A549 (cell line): ENCODE measurements at regions not wholly inside any gene's neighbourhood (a gene's known extent, or its start where the extent isn't known, plus 50 kb on each side); places are given as distances from the start of the nearest gene placed in this dataset.

ENCODE experiments used
- ATAC-seq, 2 experiments: fragments of 200-7000 bp in 1 of 2; fragments of >200 bp in 1 of 2; cut with Nextera tagmentation in 1 of 2; cut with Tn5 transposase in 1 of 2; 3 replicates each; pipeline versions ENCODE4 v1.8.0 to v1.9.1; 2018 to 2020; ENCODE audit warnings: mild to moderate bottlenecking in 1 of 2, moderate library complexity in 1 of 2
- CTCF ChIA-PET: fragments of 300-600 bp; sonication (Branson Sonifier 250); formaldehyde crosslinking; extraction: SDS; loops from one replicate; lab custom pipeline; 2021; ENCODE audit warnings: antibody characterized with exemption, inconsistent platforms; lab: Yijun Ruan, JAX
- POLR2A ChIA-PET: fragments of 350-600 bp; formaldehyde crosslinking; extraction: SDS; loops from one replicate; lab custom pipeline; 2021; ENCODE audit warnings: antibody characterized with exemption, inconsistent platforms; lab: Yijun Ruan, JAX
- DNase-seq, 2 experiments: peaks; one replicate each; pipeline versions ENCODE4 v3.0.0 to v3.0.0-alpha.2; 2011 to 2016; ENCODE audit warnings: low read depth in 1 of 2, low spot score in 1 of 2
- FAIRE-seq: peaks from 2 replicates; lab custom pipeline; 2011; peaks lifted over from hg19 to GRCh38; lab: Jason Lieb, UNC
- H3K27ac ChIP-seq, 2 experiments: fragments of >200 bp; sonication (Bioruptor Twin); formaldehyde crosslinking; 3 replicates each; pipeline ENCODE4 v1.5.1; 2016 to 2017
- H3K4me1 ChIP-seq: fragments of >200 bp; sonication (Bioruptor Twin); formaldehyde crosslinking; 3 replicates; pipeline ENCODE4 v1.6.1; 2016
- H3K4me2 ChIP-seq: fragments of >200 bp; sonication (Bioruptor Twin); formaldehyde crosslinking; 3 replicates; pipeline ENCODE4 v1.6.1; 2016
- H3K4me3 ChIP-seq: fragments of >200 bp; sonication (Bioruptor Twin); formaldehyde crosslinking; 3 replicates; pipeline ENCODE4 v1.5.1; 2016
- H3K9me3 ChIP-seq: fragments of >200 bp; sonication (Bioruptor Twin); formaldehyde crosslinking; 3 replicates; pipeline ENCODE4 v1.6.1; 2016
- BHLHE40 ChIP-seq: IDR thresholded peaks from 2 replicates; pipeline ENCODE4 v1.6.1; 2012; ENCODE audit warnings: low read depth, low read length, inconsistent platforms
- CEBPB ChIP-seq, 2 experiments: fragments of >200 bp in 1 of 2; sonication (Bioruptor Twin) in 1 of 2; formaldehyde crosslinking in 1 of 2; IDR thresholded peaks; 2 replicates each; pipeline ENCODE4 v1.6.1; 2012 to 2016
- CHD2 ChIP-seq: fragments of 150-350 bp; IDR thresholded peaks from 2 replicates; pipeline ENCODE4 v1.6.1; 2014; ENCODE audit warnings: low read length; ENCODE audit not compliant: partially characterized antibody
- ESRRA ChIP-seq: fragments of 150-350 bp; IDR thresholded peaks from 2 replicates; pipeline ENCODE4 v1.6.1; 2014; ENCODE audit warnings: mild to moderate bottlenecking, low read length, borderline replicate concordance
- FOXS1 ChIP-seq: fragments of 250-450 bp; sonication (Bioruptor Pico); IDR thresholded peaks from 2 replicates; pipeline ENCODE4 v1.5.0; 2020; ENCODE audit warnings: mild to moderate bottlenecking, moderate library complexity
- GATA3 ChIP-seq: IDR thresholded peaks from 2 replicates; pipeline ENCODE4 v1.6.1; 2012; ENCODE audit warnings: borderline replicate concordance
- HOXB13 ChIP-seq: fragments of 250-450 bp; sonication (Bioruptor Pico); IDR thresholded peaks from 2 replicates; pipeline ENCODE4 v1.5.0; 2020; ENCODE audit warnings: low read depth, mild to moderate bottlenecking, moderate library complexity
- MAZ ChIP-seq: fragments of 150-350 bp; IDR thresholded peaks from 2 replicates; pipeline ENCODE4 v1.6.1; 2014; ENCODE audit warnings: antibody characterized with exemption, low read depth, low read length, borderline replicate concordance
- NPAS2 ChIP-seq: fragments of 250-450 bp; sonication (Bioruptor Pico); IDR thresholded peaks from 2 replicates; pipeline ENCODE4 v1.8.0; 2022; ENCODE audit warnings: mild to moderate bottlenecking, moderate library complexity, borderline replicate concordance
- RCOR1 ChIP-seq: fragments of 150-350 bp; IDR thresholded peaks from 2 replicates; pipeline ENCODE4 v1.6.1; 2014; ENCODE audit warnings: antibody characterized with exemption, low read length, low read depth
- RFX5 ChIP-seq: fragments of 450-650 bp; IDR thresholded peaks from 2 replicates; pipeline ENCODE4 v1.7.1; 2014; ENCODE audit warnings: antibody characterized with exemption, mild to moderate bottlenecking, moderate library complexity
- RNF2 ChIP-seq: fragments of 200-600 bp; sonication (generic); IDR thresholded peaks from 2 replicates; pipeline ENCODE4 v1.6.1; 2016; ENCODE audit warnings: low read depth, mild to moderate bottlenecking, antibody characterized with exemption, moderate library complexity, borderline replicate concordance
- SMC3 ChIP-seq: fragments of >200 bp; sonication (Bioruptor Twin); formaldehyde crosslinking; IDR thresholded peaks from 3 replicates; pipeline ENCODE4 v1.6.1; 2018; ENCODE audit warnings: inconsistent platforms
- ZC3H11A ChIP-seq: fragments of 450-650 bp; IDR thresholded peaks from 2 replicates; pipeline ENCODE4 v1.6.1; 2014; ENCODE audit warnings: antibody characterized with exemption, mild to moderate bottlenecking
- WGBS: methylation state at CpG from one replicate; pipeline ENCODE4 v1.1.6; 2017; ENCODE audit errors: missing lambda C conversion rate; 5-methylcytosine and 5-hydroxymethylcytosine counted together
- TF ChIP-seq, protein P1 (sequence below): fragments of 250-450 bp; sonication (Bioruptor Pico); IDR thresholded peaks from 2 replicates; pipeline ENCODE4 v1.5.0; 2021; ENCODE audit warnings: mild to moderate bottlenecking, moderate library complexity, borderline replicate concordance
- TF ChIP-seq, protein P2 (sequence below): fragments of 200-600 bp; sonication (generic); IDR thresholded peaks from 2 replicates; pipeline ENCODE4 v1.6.1; 2016; ENCODE audit warnings: antibody characterized with exemption, mild to moderate bottlenecking, moderate library complexity
- TF ChIP-seq, protein P3 (sequence below): IDR thresholded peaks from 2 replicates; pipeline ENCODE4 v1.6.1; 2012
- TF ChIP-seq, protein P4 (sequence below): fragments of >200 bp; sonication (Bioruptor Twin); formaldehyde crosslinking; IDR thresholded peaks from 2 replicates; pipeline ENCODE4 v1.6.1; 2016
- TF ChIP-seq, protein P5 (sequence below): fragments of >200 bp; sonication (Bioruptor Twin); formaldehyde crosslinking; IDR thresholded peaks from 3 replicates; pipeline ENCODE4 v1.6.1; 2016
- TF ChIP-seq, protein P6 (sequence below): IDR thresholded peaks from 2 replicates; pipeline ENCODE4 v1.6.1; 2012; ENCODE audit warnings: low read depth, borderline replicate concordance

DNA sequence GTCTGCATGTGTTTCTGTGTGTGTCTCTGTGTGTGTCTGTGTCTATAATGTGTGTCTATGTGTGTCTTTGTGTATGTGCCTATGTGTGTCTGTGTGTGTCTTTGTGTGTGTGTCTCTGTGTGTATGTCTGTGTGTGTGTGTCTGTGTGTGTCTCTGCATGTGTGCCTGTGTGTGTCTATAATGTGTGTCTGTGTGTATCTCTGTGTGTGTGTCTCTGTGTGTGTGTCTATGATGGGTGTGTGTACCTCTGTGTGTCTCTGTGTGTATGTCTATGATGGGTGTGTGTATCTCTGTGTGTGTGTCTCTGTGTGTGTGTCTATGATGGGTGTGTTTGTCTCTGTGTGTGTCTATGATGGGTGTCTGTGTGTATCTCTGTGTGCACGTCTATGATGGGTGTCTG, 126.2 kb upstream of the GPC1 start:
- H3K27ac ChIP-seq: no peak overlapping the region
- 0 out of 3 replicates have a peak, but pooled peaks cover 3% of the 10 kb centered on the region for H3K9me3 ChIP-seq
- H3K4me2 ChIP-seq: no peak overlapping the region
- ChIA-PET CTCF (no interaction called here), POLR2A (no interaction called here)
- H3K4me1 ChIP-seq: no peaks in the 10 kb centered on the region
- TF ChIP-seq CHD2 (no peak), HOXB13 (CRISPR knock-in tag) (no peak)
- TF ChIP-seq, protein P1, sequence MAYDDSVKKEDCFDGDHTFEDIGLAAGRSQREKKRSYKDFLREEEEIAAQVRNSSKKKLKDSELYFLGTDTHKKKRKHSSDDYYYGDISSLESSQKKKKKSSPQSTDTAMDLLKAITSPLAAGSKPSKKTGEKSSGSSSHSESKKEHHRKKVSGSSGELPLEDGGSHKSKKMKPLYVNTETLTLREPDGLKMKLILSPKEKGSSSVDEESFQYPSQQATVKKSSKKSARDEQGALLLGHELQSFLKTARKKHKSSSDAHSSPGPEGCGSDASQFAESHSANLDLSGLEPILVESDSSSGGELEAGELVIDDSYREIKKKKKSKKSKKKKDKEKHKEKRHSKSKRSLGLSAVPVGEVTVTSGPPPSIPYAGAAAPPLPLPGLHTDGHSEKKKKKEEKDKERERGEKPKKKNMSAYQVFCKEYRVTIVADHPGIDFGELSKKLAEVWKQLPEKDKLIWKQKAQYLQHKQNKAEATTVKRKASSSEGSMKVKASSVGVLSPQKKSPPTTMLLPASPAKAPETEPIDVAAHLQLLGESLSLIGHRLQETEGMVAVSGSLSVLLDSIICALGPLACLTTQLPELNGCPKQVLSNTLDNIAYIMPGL (CRISPR knock-in tag): no peak
- TF ChIP-seq, protein P2, sequence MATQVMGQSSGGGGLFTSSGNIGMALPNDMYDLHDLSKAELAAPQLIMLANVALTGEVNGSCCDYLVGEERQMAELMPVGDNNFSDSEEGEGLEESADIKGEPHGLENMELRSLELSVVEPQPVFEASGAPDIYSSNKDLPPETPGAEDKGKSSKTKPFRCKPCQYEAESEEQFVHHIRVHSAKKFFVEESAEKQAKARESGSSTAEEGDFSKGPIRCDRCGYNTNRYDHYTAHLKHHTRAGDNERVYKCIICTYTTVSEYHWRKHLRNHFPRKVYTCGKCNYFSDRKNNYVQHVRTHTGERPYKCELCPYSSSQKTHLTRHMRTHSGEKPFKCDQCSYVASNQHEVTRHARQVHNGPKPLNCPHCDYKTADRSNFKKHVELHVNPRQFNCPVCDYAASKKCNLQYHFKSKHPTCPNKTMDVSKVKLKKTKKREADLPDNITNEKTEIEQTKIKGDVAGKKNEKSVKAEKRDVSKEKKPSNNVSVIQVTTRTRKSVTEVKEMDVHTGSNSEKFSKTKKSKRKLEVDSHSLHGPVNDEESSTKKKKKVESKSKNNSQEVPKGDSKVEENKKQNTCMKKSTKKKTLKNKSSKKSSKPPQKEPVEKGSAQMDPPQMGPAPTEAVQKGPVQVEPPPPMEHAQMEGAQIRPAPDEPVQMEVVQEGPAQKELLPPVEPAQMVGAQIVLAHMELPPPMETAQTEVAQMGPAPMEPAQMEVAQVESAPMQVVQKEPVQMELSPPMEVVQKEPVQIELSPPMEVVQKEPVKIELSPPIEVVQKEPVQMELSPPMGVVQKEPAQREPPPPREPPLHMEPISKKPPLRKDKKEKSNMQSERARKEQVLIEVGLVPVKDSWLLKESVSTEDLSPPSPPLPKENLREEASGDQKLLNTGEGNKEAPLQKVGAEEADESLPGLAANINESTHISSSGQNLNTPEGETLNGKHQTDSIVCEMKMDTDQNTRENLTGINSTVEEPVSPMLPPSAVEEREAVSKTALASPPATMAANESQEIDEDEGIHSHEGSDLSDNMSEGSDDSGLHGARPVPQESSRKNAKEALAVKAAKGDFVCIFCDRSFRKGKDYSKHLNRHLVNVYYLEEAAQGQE: no peak
- TF ChIP-seq, protein P3, sequence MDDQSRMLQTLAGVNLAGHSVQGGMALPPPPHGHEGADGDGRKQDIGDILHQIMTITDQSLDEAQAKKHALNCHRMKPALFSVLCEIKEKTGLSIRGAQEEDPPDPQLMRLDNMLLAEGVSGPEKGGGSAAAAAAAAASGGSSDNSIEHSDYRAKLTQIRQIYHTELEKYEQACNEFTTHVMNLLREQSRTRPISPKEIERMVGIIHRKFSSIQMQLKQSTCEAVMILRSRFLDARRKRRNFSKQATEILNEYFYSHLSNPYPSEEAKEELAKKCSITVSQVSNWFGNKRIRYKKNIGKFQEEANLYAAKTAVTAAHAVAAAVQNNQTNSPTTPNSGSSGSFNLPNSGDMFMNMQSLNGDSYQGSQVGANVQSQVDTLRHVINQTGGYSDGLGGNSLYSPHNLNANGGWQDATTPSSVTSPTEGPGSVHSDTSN: no peak
- no peak overlapping the region for H3K4me3 ChIP-seq
- no peak for ATAC-seq
- 38% methylated on average over 1 of the region's 1 CpG for WGBS
- DNase-seq: no peak
- FAIRE-seq: no peak

DNA sequence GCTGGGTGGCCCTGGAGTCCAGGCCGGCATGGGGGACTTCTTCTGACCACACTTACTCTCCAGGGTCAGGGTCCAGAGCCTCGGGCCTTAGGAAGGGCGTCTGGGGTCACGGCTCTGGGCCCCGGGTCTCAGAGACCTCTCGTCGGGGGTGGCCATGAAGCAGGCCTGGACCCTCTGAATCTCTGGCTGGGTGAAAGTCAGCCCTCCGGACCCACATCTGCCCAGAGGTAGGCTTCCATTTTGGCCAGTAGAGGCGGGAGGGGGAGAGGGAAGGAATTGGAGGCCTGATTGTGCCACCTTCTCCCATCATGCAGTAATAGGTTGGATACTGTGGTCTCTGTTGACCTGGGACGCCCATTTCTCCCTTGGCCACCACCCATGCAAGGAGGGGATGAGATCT, 125.3 kb upstream of the GPC1 start:
- no peak for ATAC-seq
- ChIA-PET POLR2A (no interaction called here), CTCF (no interaction called here)
- Histone ChIP-seq H3K27ac (no peak overlapping the region), H3K9me3 (0 out of 3 replicates have a peak, but pooled peaks cover 3% of the 10 kb centered on the region), H3K4me3 (no peak overlapping the region), H3K4me2 (no peak overlapping the region), H3K4me1 (no peaks in the 10 kb centered on the region)
- TF ChIP-seq MAZ: no peak
- TF ChIP-seq FOXS1 (CRISPR knock-in tag): no peak
- TF ChIP-seq CEBPB (IDR thresholded peaks at IDR 0.05): no peak
- TF ChIP-seq, protein P4, sequence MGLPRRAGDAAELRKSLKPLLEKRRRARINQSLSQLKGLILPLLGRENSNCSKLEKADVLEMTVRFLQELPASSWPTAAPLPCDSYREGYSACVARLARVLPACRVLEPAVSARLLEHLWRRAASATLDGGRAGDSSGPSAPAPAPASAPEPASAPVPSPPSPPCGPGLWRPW: no peak
- no peak for TF ChIP-seq ESRRA
- TF ChIP-seq, protein P5, sequence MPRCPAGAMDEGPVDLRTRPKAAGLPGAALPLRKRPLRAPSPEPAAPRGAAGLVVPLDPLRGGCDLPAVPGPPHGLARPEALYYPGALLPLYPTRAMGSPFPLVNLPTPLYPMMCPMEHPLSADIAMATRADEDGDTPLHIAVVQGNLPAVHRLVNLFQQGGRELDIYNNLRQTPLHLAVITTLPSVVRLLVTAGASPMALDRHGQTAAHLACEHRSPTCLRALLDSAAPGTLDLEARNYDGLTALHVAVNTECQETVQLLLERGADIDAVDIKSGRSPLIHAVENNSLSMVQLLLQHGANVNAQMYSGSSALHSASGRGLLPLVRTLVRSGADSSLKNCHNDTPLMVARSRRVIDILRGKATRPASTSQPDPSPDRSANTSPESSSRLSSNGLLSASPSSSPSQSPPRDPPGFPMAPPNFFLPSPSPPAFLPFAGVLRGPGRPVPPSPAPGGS: no peak
- no peak for TF ChIP-seq RNF2
- TF ChIP-seq, protein P2: no peak
- TF ChIP-seq ZC3H11A: no peak
- no peak for TF ChIP-seq SMC3
- TF ChIP-seq NPAS2: no peak
- TF ChIP-seq BHLHE40: no peak
- no peak for TF ChIP-seq RCOR1
- no peak for TF ChIP-seq GATA3
- TF ChIP-seq RFX5: no peak
- no peak for TF ChIP-seq CHD2
- TF ChIP-seq, protein P6, sequence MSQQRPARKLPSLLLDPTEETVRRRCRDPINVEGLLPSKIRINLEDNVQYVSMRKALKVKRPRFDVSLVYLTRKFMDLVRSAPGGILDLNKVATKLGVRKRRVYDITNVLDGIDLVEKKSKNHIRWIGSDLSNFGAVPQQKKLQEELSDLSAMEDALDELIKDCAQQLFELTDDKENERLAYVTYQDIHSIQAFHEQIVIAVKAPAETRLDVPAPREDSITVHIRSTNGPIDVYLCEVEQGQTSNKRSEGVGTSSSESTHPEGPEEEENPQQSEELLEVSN: no peak
- 53% methylated on average over 2 of the region's 10 CpGs for WGBS
- DNase-seq: no peak
- no peak for FAIRE-seq
